ENCODE measurements at regions not wholly inside any gene's neighbourhood (a gene's known extent, or its start where the extent isn't known, plus 50 kb on each side); places are given as distances from the start of the nearest gene placed in this dataset.
"Not testable (repeated sequence)": the region's sequence is repeated elsewhere in the genome, so short reads cannot be mapped to it uniquely, and the experiment has no call there.

- DNase-seq (ENCODE audit: low read depth in 2 of 2), result no peak
These were observed 256.8 kb upstream of the ZEB2 start for GRCh38 chr2:144776766-144777165.

- DNase-seq (ENCODE audit: low read depth in 2 of 2), result no peak
These were observed 254.9 kb upstream of the ZEB2 start for GRCh38 chr2:144774809-144775208.

GRCh38 chr2:144771348-144771747 lies 251.4 kb upstream of the ZEB2 start:
- DNase-seq (ENCODE audit: low read depth in 2 of 2), result no peak

GRCh38 chr2:144770616-144771230 lies 250.8 kb upstream of the ZEB2 start:
- no peak for DNase-seq (ENCODE audit: low read depth in 2 of 2)

GRCh38 chr2:144760939-144761338 lies 241.0 kb upstream of the ZEB2 start:
- DNase-seq (ENCODE audit: low read depth in 2 of 2), result not testable (repeated sequence)

GRCh38 chr2:144759746-144760145 lies 239.8 kb upstream of the ZEB2 start:
- DNase-seq (ENCODE audit: low read depth in 2 of 2), result no peak

GRCh38 chr2:144758196-144758595 lies 238.3 kb upstream of the ZEB2 start:
- DNase-seq (ENCODE audit: low read depth in 2 of 2), result not testable (repeated sequence)

GRCh38 chr2:144753416-144753815 lies 233.5 kb upstream of the ZEB2 start:
- no peak for DNase-seq (ENCODE audit: low read depth in 2 of 2)

GRCh38 chr2:144751142-144751905 lies 231.4 kb upstream of the ZEB2 start:
- no peak for DNase-seq (ENCODE audit: low read depth in 2 of 2)

- DNase-seq (ENCODE audit: low read depth in 2 of 2), result no peak
These were observed 229.3 kb upstream of the ZEB2 start for GRCh38 chr2:144749188-144749587.

GRCh38 chr2:144748443-144748842 lies 228.5 kb upstream of the ZEB2 start:
- no peak for DNase-seq (ENCODE audit: low read depth in 2 of 2)

- DNase-seq (ENCODE audit: low read depth in 2 of 2), result no peak
These were observed 227.7 kb upstream of the ZEB2 start for GRCh38 chr2:144747571-144747970.

- DNase-seq (ENCODE audit: low read depth in 2 of 2), result no peak
These were observed 225.5 kb upstream of the ZEB2 start for GRCh38 chr2:144745424-144745823.

GRCh38 chr2:144738749-144739148 lies 218.8 kb upstream of the ZEB2 start:
- DNase-seq (ENCODE audit: low read depth in 2 of 2), result no peak

- no peak for DNase-seq (ENCODE audit: low read depth in 2 of 2)
These were observed 210.8 kb upstream of the ZEB2 start for GRCh38 chr2:144730711-144731110.

- not testable (repeated sequence) for DNase-seq (ENCODE audit: low read depth in 2 of 2)
These were observed 204.5 kb upstream of the ZEB2 start for GRCh38 chr2:144724460-144724859.

GRCh38 chr2:144718376-144718775 lies 198.5 kb upstream of the ZEB2 start:
- no peak for DNase-seq (ENCODE audit: low read depth in 2 of 2)

GRCh38 chr2:144715992-144716391 lies 196.1 kb upstream of the ZEB2 start:
- no peak for DNase-seq (ENCODE audit: low read depth in 2 of 2)

- DNase-seq (ENCODE audit: low read depth in 2 of 2), result no peak
These were observed 193.5 kb upstream of the ZEB2 start for GRCh38 chr2:144713410-144713809.

- no peak for DNase-seq (ENCODE audit: low read depth in 2 of 2)
These were observed 192.6 kb upstream of the ZEB2 start for GRCh38 chr2:144712550-144712940.

- DNase-seq (ENCODE audit: low read depth in 2 of 2), result no peak
These were observed 192.0 kb upstream of the ZEB2 start for GRCh38 chr2:144711630-144712549.

- no peak for DNase-seq (ENCODE audit: low read depth in 2 of 2)
These were observed 191.2 kb upstream of the ZEB2 start for GRCh38 chr2:144711084-144711483.

Measured in stimulated activated CD4-positive, alpha-beta T cell treated with anti-CD3 and anti-CD28 coated beads, Interleukin-1b, Interleukin-23, amount 100 ng/mL, for 4 hours (primary cell).